Skin epidermis (tissue), 12 donors: ENCODE measurements at regions not wholly inside any gene's neighbourhood (a gene's known extent, or its start where the extent isn't known, plus 50 kb on each side); places are given as distances from the start of the nearest gene placed in this dataset.

Experiments
- H3K27ac ChIP-seq, 21 experiments: fragments of 200-600 bp; sonication (generic) in 11 of 21; one replicate each; pipeline ENCODE4 v1.5.0; 2020; ENCODE audit warnings: mild to moderate bottlenecking in 3 of 21, inconsistent platforms in 2 of 21, moderate library complexity in 2 of 21
- H3K4me3 ChIP-seq, 7 experiments: fragments of 200-600 bp; sonication (generic) in 2 of 7; one replicate each; pipeline ENCODE4 v1.5.0; 2020; ENCODE audit warnings: inconsistent platforms in 2 of 7, mild to moderate bottlenecking in 2 of 7, moderate library complexity in 1 of 7

- H3K27ac ChIP-seq: no peak overlapping the region
- no peak overlapping the region for H3K4me3 ChIP-seq
Observed at GRCh38 chr20:39491711-39492110, 529.6 kb downstream of the DHX35 start.

DNA sequence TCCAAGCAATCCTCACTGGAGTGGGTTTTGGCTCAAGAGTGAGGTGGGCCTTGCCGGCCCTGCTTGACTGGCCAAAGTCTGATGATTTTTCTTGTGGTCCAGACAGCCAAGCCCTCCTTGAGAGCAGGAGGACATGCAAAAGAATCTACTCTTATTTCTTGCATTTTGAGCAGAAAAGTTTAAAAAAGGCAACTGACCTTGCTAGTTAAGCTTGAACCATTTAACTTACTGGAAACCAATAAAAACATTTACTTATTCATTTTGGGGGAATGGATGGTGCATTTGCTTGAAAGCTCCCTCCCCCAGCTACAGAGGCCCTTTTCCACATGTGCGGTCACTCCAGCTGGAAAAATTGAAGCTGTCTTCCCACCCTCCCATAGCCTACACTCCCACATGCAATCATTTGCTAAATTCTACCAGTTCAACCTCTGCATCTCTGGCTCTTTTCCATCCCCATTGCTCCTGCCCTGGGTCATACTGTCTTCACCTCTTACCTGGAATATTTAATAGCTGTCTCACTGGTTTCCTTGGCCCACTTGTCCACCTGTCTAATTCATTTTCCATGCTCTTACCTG, 527.9 kb downstream of the DHX35 start:
- no peak overlapping the region for H3K4me3 ChIP-seq
- no peak overlapping the region for H3K27ac ChIP-seq

GRCh38 chr20:39480276-39481043, 518.3 kb downstream of the DHX35 start:
- H3K27ac ChIP-seq: no peak overlapping the region

GRCh38 chr20:39479196-39479810, 517.2 kb downstream of the DHX35 start:
- Histone ChIP-seq H3K27ac (no peak overlapping the region), H3K4me3 (no peak overlapping the region)

More at GRCh38 chr20:39480276-39481043, 518.3 kb downstream of the DHX35 start:
- no peak overlapping the region for H3K4me3 ChIP-seq

DNA sequence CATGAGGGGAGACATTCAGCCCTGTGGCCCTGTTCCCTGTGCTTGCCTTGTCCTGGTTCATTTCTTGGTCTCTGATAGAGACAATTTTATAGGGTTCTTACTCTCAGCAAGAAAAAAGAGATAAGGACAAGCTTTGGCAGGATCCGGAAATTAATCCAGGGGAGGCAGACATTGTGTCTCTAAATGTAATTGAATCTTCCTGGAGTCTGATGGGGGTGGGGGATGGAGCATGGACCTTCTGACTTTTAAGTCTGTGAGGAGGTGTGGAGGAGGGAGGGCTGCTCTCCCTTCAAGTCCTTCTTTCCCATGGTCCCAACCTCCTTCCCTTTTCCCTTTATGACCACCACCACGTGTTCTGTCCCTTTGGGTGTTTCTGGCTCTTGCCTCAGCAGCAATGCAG, 512.7 kb downstream of the DHX35 start:
- H3K4me3 ChIP-seq: no peak overlapping the region
- no peak overlapping the region for H3K27ac ChIP-seq

DNA sequence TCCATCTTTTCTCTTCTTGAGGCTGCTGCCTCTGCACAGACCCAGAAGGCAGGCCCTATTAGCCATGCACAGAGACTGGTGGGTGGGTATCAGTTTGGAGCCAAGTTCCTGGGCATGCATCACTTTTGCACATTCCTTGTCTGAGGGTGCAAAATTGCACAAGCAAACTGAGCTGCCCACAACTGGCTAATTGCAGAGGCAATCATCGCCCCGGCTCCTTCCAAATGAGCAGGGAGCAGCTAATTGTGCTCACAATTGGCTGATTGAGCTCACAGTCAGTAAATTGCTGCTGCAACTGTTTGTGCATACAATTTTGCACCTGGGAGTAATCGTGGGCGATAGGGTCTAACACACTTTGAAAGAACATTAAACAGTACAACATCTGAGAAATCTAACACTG, 511.4 kb downstream of the DHX35 start:
- Histone ChIP-seq H3K27ac (no peak overlapping the region), H3K4me3 (no peak overlapping the region)

DNA sequence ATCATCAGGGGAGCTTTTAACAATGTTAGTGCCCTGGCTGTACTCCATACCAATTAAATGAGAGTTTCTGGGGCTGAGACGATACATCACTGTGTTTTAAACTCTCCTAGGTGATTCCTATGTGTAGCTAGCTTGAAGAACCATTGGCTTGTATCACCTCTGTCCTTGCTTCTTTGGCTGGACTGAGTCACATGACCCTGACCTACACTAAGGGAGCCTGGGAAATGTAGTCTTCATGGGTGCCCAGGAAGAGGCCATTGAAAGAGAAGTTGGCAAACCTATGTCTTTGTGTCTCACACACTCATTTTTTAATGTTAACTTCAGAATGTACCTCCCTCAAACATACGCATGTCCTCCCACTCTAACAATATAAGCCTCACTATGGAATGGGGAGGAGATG, 506.6 kb downstream of the DHX35 start:
- Histone ChIP-seq H3K4me3 (no peak overlapping the region), H3K27ac (no peak overlapping the region)

DNA sequence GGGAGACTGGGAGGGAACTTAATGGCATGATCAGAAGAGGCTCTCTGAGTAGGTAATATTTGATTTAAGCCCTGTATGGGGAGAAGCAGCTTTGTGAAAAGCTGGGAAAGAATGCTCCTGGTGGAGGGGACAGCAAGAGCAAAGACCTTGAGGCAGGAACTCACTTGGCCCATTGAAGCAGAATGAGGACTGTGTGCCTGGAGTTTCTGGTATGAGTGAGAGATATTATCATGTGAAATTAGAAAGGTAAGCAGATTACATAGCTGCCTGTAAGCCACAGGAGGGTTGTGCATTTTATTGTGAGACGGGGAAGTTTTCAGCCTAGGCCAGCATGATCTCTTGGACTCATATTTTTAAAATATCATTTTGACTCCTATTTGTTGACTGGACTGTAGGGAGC, 502.1 kb downstream of the DHX35 start:
- H3K4me3 ChIP-seq: no peak overlapping the region
- H3K27ac ChIP-seq: no peak overlapping the region

DNA sequence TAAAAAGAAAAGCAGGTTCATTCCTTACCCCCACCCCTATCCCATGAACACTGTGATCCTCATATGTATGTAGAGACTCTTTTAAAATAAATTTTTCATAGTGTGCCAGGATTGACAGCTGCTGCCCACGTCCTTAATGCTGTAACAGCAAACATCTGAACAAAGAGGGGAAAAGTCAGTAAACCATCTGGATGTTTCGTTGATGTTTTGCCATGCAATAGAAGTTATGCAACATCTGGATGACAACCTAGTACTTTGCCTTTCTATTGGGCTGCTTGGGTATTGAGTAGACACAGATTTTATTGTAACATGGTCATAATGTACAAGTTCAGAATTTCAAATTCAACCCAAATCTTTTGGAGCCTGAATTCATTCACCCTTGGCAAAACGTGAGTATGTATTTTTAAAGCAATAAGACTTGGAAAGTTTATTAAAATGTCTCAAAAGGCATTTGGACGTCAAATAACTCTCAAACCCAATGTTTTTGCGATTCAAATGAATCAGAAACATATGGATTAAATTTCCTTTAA, 500.3 kb downstream of the DHX35 start:
- Histone ChIP-seq H3K4me3 (no peak overlapping the region), H3K27ac (peak overlapping the region in 4 of 21 experiments; percentile 5 to 36 (median 20))

- no peak overlapping the region for H3K4me3 ChIP-seq
- H3K27ac ChIP-seq: no peak overlapping the region
Observed at GRCh38 chr20:39458452-39458851, 496.3 kb downstream of the DHX35 start.

DNA sequence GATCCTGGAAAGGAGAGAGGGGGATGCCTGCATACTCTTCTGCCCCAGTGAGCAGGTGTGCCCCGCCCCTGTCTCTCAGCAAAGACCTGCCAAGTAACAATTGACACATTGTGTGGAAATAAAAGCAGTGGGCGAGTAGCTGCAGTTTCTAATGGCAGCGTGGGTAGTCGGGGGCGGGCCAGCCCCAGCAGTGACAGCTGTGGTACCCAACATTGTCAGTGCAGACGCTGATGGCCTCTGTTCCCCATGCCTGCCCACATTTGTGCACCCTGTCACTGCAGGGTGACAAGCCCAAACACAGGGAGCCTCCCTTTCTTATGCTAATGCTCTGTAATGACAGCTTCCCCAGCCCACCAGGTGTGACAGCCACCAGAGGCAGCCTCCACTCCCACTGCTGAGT, 491.7 kb downstream of the DHX35 start:
- Histone ChIP-seq H3K4me3 (no peak overlapping the region), H3K27ac (no peak overlapping the region)

- Histone ChIP-seq H3K27ac (no peak overlapping the region), H3K4me3 (no peak overlapping the region)
Observed at GRCh38 chr20:39452583-39453340, 490.6 kb downstream of the DHX35 start.

- H3K27ac ChIP-seq: no peak overlapping the region
- H3K4me3 ChIP-seq: no peak overlapping the region
Observed at GRCh38 chr20:39451386-39451785, 489.2 kb downstream of the DHX35 start.

DNA sequence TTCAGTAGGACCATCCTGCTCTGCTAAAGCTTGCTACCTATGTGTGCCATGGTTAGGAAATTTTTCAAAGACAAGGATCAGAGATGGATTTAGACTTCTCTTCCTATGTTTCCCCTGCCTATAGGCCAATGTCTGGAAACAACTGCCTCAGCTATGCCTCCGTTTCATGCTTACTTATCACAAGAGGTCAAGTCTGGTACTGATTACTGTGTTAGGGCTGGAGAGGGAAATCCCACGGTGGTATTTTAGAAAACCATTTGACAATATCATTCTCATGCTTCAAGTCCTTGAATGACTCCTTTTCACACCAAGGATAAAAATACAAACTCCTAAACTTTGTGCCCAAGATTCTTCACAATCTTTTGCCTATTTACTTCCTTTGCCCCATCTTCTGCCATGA, 484.3 kb downstream of the DHX35 start:
- no peak overlapping the region for H3K27ac ChIP-seq
- H3K4me3 ChIP-seq: no peak overlapping the region

DNA sequence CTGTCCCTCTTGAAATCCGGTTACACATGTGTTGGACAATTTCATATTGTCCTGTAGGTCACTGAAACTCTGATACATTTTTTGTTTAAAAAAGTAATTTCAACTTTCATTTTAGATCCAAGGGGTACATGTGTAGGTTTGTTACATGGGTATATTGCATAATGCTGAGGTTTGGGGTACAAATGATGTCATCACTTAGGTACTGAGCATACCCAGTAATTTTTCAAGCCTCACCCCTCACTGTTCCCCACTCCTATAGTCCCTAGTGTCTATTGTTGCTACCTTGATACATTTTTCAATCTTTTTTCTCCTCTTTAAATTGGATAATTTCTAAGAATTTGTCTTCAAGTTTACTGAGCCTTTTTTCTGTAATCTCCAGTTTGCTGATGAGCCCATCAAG, 483.0 kb downstream of the DHX35 start:
- Histone ChIP-seq H3K27ac (no peak overlapping the region), H3K4me3 (no peak overlapping the region)

GRCh38 chr20:39433466-39433865, 471.3 kb downstream of the DHX35 start:
- Histone ChIP-seq H3K4me3 (no peak overlapping the region), H3K27ac (no peak overlapping the region)

DNA sequence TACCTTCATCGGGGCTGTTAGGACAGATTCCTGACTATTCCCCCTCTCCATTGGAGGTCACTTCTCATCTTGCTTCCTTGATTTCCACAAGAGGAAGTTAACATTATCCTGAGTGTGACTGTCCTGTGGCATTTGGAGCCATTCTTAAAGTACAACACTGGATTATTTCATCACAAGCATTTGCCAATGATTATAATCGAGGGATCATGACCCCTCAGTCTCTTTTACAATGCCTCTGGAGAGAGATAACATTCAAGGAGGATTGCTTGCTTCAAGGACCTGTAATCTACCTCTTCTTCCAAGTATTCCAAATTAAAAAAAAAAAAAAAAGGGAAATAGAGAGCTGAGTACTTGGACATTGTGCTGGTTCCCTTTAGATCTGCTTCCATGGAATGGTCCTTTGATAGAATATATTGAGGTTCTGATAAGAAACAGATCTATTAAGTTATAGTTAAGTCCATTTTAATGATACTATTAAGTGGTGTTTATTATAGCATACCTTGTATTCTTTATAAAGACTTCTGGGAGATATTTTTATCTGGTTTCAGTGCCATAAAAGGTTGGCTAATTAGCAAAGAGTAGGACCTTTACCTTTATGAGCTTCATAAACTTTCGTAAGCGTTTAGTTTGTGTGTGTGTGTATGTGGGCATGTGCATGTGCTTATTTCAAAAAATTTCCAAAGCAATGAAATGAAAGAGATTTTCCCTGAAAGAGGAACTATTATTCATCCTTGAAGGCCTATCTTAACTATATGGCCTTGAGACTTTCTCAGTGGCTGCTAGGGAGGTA, 469.1 kb downstream of the DHX35 start:
- H3K27ac ChIP-seq: no peak overlapping the region
- H3K4me3 ChIP-seq: no peak overlapping the region

DNA sequence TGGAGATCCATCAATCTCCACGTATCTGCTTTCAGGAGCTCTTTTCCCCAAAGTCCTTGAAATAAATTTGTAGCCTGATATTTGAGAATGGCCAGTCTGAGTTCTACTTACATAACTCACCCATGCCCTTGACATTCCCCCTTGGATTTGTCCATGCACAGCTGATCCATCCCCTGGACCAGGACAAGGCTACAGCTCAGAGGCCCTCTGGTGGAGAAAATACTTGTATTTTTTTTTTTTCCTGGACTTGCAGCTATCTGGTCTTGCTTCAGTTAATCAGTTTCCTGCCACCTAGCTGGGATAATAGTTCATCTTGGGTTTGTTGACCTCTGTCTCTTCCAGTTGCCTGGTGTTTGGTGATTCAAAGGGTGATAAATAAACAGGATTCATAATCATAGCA, 467.6 kb downstream of the DHX35 start:
- Histone ChIP-seq H3K4me3 (no peak overlapping the region), H3K27ac (no peak overlapping the region)

- no peak overlapping the region for H3K27ac ChIP-seq
- H3K4me3 ChIP-seq: no peak overlapping the region
Observed at GRCh38 chr20:39424962-39425678, 463.0 kb downstream of the DHX35 start.
